HCT116 (cell line): ENCODE measurements at regions not wholly inside any gene's neighbourhood (a gene's known extent, or its start where the extent isn't known, plus 50 kb on each side); places are given as distances from the start of the nearest gene placed in this dataset.

Source experiments
- ATAC-seq: fragments of 200-7000 bp; cut with Tn5 transposase; 2 replicates; pipeline ENCODE4 v1.9.1; 2020; ENCODE audit warnings: mild to moderate bottlenecking, moderate library complexity
- BruUV-seq: library from RNA; stranded (reverse); fragments of 400-500 nt; replicated peaks from 2 replicates; lab custom pipeline; 2021; lab: Mats Ljungman, UMichigan
- CTCF ChIA-PET: fragments of 300-600 bp; sonication (Branson Sonifier 250); formaldehyde crosslinking; loops from one replicate; lab custom pipeline; 2021; ENCODE audit warnings: antibody characterized with exemption; lab: Charles Lee
- POLR2A ChIA-PET: fragments of 300-600, 350-600 bp; sonication (Branson Sonifier 250); formaldehyde crosslinking; loops from one replicate; lab custom pipeline; 2021; ENCODE audit warnings: antibody characterized with exemption; lab: Charles Lee
- RAD21 ChIA-PET, 2 experiments: fragments of 300-600 bp; sonication (Branson Sonifier 250); formaldehyde crosslinking; loops; one replicate each; lab custom pipeline; 2023; ENCODE audit warnings: low total read pairs in 2 of 2; ENCODE audit not compliant: uncharacterized antibody in 2 of 2, unreplicated experiment in 2 of 2, low non-redundant PET in 1 of 2; lab: Charles Lee
- DNase-seq: peaks from one replicate; pipeline ENCODE4 v3.0.0-alpha.2; 2010; ENCODE audit warnings: low read depth, low spot score
- H2AFZ ChIP-seq: fragments of 200-600 bp; shearing (Covaris generic), sonication (generic); 2 replicates; pipeline ENCODE4 v1.6.1; 2017; ENCODE audit warnings: low read depth, mixed run types, mixed read lengths, antibody characterized with exemption, low read length; ENCODE audit not compliant: poor library complexity, severe bottlenecking
- H3K27ac ChIP-seq: 2 replicates; pipeline ENCODE4 v1.5.1; 2012; ENCODE audit warnings: low read depth, low read length
- H3K27me3 ChIP-seq: fragments of 200-600 bp; sonication (generic); 2 replicates; pipeline ENCODE4 v1.6.1; 2016; ENCODE audit warnings: mixed run types, low read length, mixed read lengths; ENCODE audit not compliant: insufficient read depth
- H3K36me3 ChIP-seq, 2 experiments: fragments of 200-500 bp in 1 of 2; fragments of 200-600 bp in 1 of 2; sonication (Bioruptor generic) in 1 of 2; sonication (generic) in 1 of 2; 2 replicates each; pipeline versions ENCODE4 v1.5.1 to v1.6.1; 2014 to 2016; ENCODE audit warnings: low read length in 2 of 2, inconsistent platforms in 1 of 2, mixed read lengths in 1 of 2, mixed run types in 1 of 2; ENCODE audit not compliant: insufficient read depth in 2 of 2, control insufficient read depth in 1 of 2
- H3K4me1 ChIP-seq, 2 experiments: fragments of 200-600 bp in 1 of 2; sonication (generic) in 1 of 2; 2 replicates each; pipeline versions ENCODE4 v1.5.1 to v1.6.1; 2012 to 2017; ENCODE audit warnings: low read length in 2 of 2, inconsistent platforms in 1 of 2, mild to moderate bottlenecking in 1 of 2, mixed read lengths in 1 of 2, mixed run types in 1 of 2, moderate library complexity in 1 of 2; ENCODE audit not compliant: insufficient read depth in 2 of 2, control insufficient read depth in 1 of 2
- H3K4me2 ChIP-seq: fragments of 200-600 bp; sonication (generic); 2 replicates; pipeline ENCODE4 v1.6.1; 2017; ENCODE audit warnings: mixed run types, low read length, mixed read lengths
- H3K4me3 ChIP-seq, 2 experiments: fragments of 200-600 bp in 1 of 2; sonication (generic) in 1 of 2; replicated peaks in 1 of 2; 2 replicates each; pipeline ENCODE4 v1.5.1; 2011 to 2016; ENCODE audit warnings: low read length in 2 of 2, control low read depth in 1 of 2, low read depth in 1 of 2, mild to moderate bottlenecking in 1 of 2, mixed read lengths in 1 of 2, mixed run types in 1 of 2
- H3K79me2 ChIP-seq: fragments of 200-600 bp; sonication (generic); 2 replicates; pipeline ENCODE4 v1.6.1; 2017; ENCODE audit warnings: mild to moderate bottlenecking, mixed run types, low read length, moderate library complexity, mixed read lengths; ENCODE audit not compliant: insufficient read depth
- H3K9ac ChIP-seq: fragments of 200-600 bp; sonication (generic); 2 replicates; pipeline ENCODE4 v1.6.1; 2016; ENCODE audit warnings: low read length, mixed read lengths
- H3K9me2 ChIP-seq: fragments of 200-600 bp; sonication (generic), shearing (Covaris generic); 2 replicates; pipeline ENCODE4 v1.6.1; 2017; ENCODE audit warnings: mixed run types, mild to moderate bottlenecking, moderate library complexity; ENCODE audit not compliant: insufficient read depth
- H3K9me3 ChIP-seq, 2 experiments: fragments of 200-500 bp in 1 of 2; fragments of 200-600 bp in 1 of 2; sonication (Bioruptor generic) in 1 of 2; sonication (generic) in 1 of 2; 2 replicates each; pipeline ENCODE4 v1.6.1; 2014 to 2017; ENCODE audit warnings: low read length in 2 of 2, mixed read lengths in 2 of 2, inconsistent platforms in 1 of 2, low read depth in 1 of 2, mild to moderate bottlenecking in 1 of 2, mixed run types in 1 of 2, moderate library complexity in 1 of 2; ENCODE audit not compliant: control insufficient read depth in 1 of 2, insufficient read depth in 1 of 2
- H4K20me1 ChIP-seq: fragments of 200-600 bp; sonication (generic), shearing (Covaris generic); 2 replicates; pipeline ENCODE4 v1.6.1; 2017; ENCODE audit warnings: mixed run types, mild to moderate bottlenecking, moderate library complexity; ENCODE audit not compliant: insufficient read depth
- ATF3 ChIP-seq: IDR thresholded peaks from 2 replicates; pipeline ENCODE4 v1.6.1; 2012
- CBX3 ChIP-seq: IDR thresholded peaks from 2 replicates; pipeline ENCODE4 v1.6.1; 2012; ENCODE audit warnings: low read depth
- CTCF ChIP-seq, 3 experiments: fragments of 200-600 bp in 1 of 3; sonication (generic) in 1 of 3; IDR thresholded peaks in 2 of 3; conservative IDR thresholded peaks in 1 of 3; 2 replicates each; pipeline ENCODE4 v1.5.1; 2012 to 2017; ENCODE audit warnings: low read depth in 2 of 3, low read length in 2 of 3, antibody characterized with exemption in 1 of 3, borderline replicate concordance in 1 of 3, control low read depth in 1 of 3, mild to moderate bottlenecking in 1 of 3, mixed read lengths in 1 of 3, mixed run types in 1 of 3, moderate library complexity in 1 of 3; ENCODE audit not compliant: insufficient read depth in 1 of 3
- EGR1 ChIP-seq: IDR thresholded peaks from 2 replicates; pipeline ENCODE4 v1.6.1; 2012; ENCODE audit warnings: low read depth
- ELF1 ChIP-seq: IDR thresholded peaks from 2 replicates; pipeline ENCODE4 v1.6.1; 2012; ENCODE audit warnings: low read depth, borderline replicate concordance
- EZH2 ChIP-seq: fragments of 200-600 bp; sonication (generic); IDR thresholded peaks from 2 replicates; pipeline ENCODE4 v1.6.1; 2017; ENCODE audit warnings: antibody characterized with exemption, mixed run types
- EZH2phosphoT487 ChIP-seq: fragments of 200-600 bp; IDR thresholded peaks from 2 replicates; pipeline ENCODE4 v1.6.1; 2018; ENCODE audit warnings: antibody characterized with exemption, borderline replicate concordance
- FOSL1 ChIP-seq: IDR thresholded peaks from 2 replicates; pipeline ENCODE4 v1.6.1; 2012; ENCODE audit warnings: low read depth
- JUND ChIP-seq: IDR thresholded peaks from 2 replicates; pipeline ENCODE4 v1.6.1; 2012
- POLR2A ChIP-seq: IDR thresholded peaks from 2 replicates; pipeline ENCODE4 v1.7.0; 2011; ENCODE audit warnings: borderline replicate concordance; ENCODE audit not compliant: insufficient read depth, insufficient read length; ENCODE audit errors: extremely low read depth
- POLR2AphosphoS5 ChIP-seq: IDR thresholded peaks from 2 replicates; pipeline ENCODE4 v1.6.1; 2011; ENCODE audit warnings: mild to moderate bottlenecking, low read depth, low read length, moderate library complexity
- SIN3A ChIP-seq: IDR thresholded peaks from 2 replicates; pipeline ENCODE4 v1.6.1; 2012; ENCODE audit warnings: low read depth
- SRF ChIP-seq: IDR thresholded peaks from 2 replicates; pipeline ENCODE4 v1.6.1; 2012; ENCODE audit warnings: low read depth
- YY1 ChIP-seq: IDR thresholded peaks from 2 replicates; pipeline ENCODE4 v1.6.1; 2011; ENCODE audit warnings: low read length, low read depth, moderate library complexity, mild to moderate bottlenecking; ENCODE audit not compliant: insufficient replicate concordance; ENCODE audit errors: extremely low read depth
- ZBTB33 ChIP-seq: IDR thresholded peaks from 2 replicates; pipeline ENCODE4 v1.6.1; 2011; ENCODE audit warnings: mild to moderate bottlenecking, low read length, moderate library complexity; ENCODE audit not compliant: insufficient replicate concordance; ENCODE audit errors: extremely low read depth
- intact Hi-C: fragments of 100-400 bp; cut with micrococcal nuclease; formaldehyde crosslinking; loops from 2 replicates; pipeline ENCODE4 v1.10.0; 2022

- H3K27ac ChIP-seq, result no peak overlapping the region
- POLR2A ChIA-PET, result no interaction called here
- TF ChIP-seq EZH2phosphoT487 (no peak), EGR1 (no peak), EZH2 (no peak), FOSL1 (no peak), POLR2AphosphoS5 (no peak), ATF3 (no peak), ZBTB33 (no peak), ELF1 (no peak), POLR2A (no peak), CTCF (IDR thresholded peaks at IDR 0.05 in 2 of 3, conservative IDR thresholded peaks at IDR 0.05 in 1 of 3; ENCODE audit: borderline replicate concordance in 1 of 3, insufficient read depth in 1 of 3, low read depth in 2 of 3, low read length in 2 of 3) (no peak), CBX3 (no peak), SRF (no peak), YY1 (no peak), JUND (no peak), SIN3A (no peak)
- TF ChIP-seq, all 23 proteins: peak for 0
- Histone ChIP-seq H3K4me2 (no peak overlapping the region), H3K79me2 (no peaks in the 10 kb centered on the region), H3K36me3 (no peaks in the 10 kb centered on the region), H3K9me3 (no peaks in the 10 kb centered on the region), H3K4me1 (no peaks in the 10 kb centered on the region), H2AFZ (no peak overlapping the region), H4K20me1 (no peaks in the 10 kb centered on the region), H3K4me3 (no peak overlapping the region), H3K9ac (no peak overlapping the region), H3K9me2 (no peaks in the 10 kb centered on the region), H3K27me3 (no peaks in the 10 kb centered on the region)
- BruUV-seq, result no TSS peak
- RAD21 ChIA-PET, result no interaction called here
- intact Hi-C loops, result no loop called here
- ATAC-seq (no peak), DNase-seq (no peak)
- CTCF ChIA-PET, result no interaction called here
These were observed 60.4 kb upstream of the GORAB start for GRCh38 chr1:170471398-170472053.
